Osteoblast (primary cell): ENCODE measurements at regions not wholly inside any gene's neighbourhood (a gene's known extent, or its start where the extent isn't known, plus 50 kb on each side); places are given as distances from the start of the nearest gene placed in this dataset.
A peak's percentile ranks its signal among the peaks of the same experiment; 100 is the strongest.

Source experiments
- DNase-seq: peaks from one replicate; pipeline ENCODE4 v3.0.0; 2011; ENCODE audit warnings: low spot score, mixed read lengths; ENCODE audit not compliant: insufficient read length; ENCODE audit errors: missing footprints
- H2AFZ ChIP-seq: 2 replicates; pipeline ENCODE4 v1.6.0; 2011; ENCODE audit warnings: mild to moderate bottlenecking, low read length
- H3K27ac ChIP-seq: 2 replicates; pipeline ENCODE4 v1.5.1; 2011; ENCODE audit warnings: mild to moderate bottlenecking, low read depth, low read length, moderate library complexity
- H3K27me3 ChIP-seq: 2 replicates; pipeline ENCODE4 v1.6.0; 2012; ENCODE audit warnings: mild to moderate bottlenecking, control low read depth, inconsistent platforms, low read length, moderate library complexity; ENCODE audit not compliant: insufficient read depth
- H3K36me3 ChIP-seq: 2 replicates; pipeline ENCODE4 v1.5.1; 2011; ENCODE audit warnings: mild to moderate bottlenecking, low read length, control low read depth, moderate library complexity; ENCODE audit not compliant: insufficient read depth
- H3K4me1 ChIP-seq: 2 replicates; pipeline ENCODE4 v1.5.1; 2011; ENCODE audit warnings: mild to moderate bottlenecking, low read length, control low read depth, moderate library complexity; ENCODE audit not compliant: insufficient read depth
- H3K4me2 ChIP-seq: 2 replicates; pipeline ENCODE4 v1.6.0; 2011; ENCODE audit warnings: mild to moderate bottlenecking, low read length; ENCODE audit not compliant: insufficient read depth
- H3K4me3 ChIP-seq: fragments of 200-600 bp; sonication (generic); 3 replicates; pipeline ENCODE4 v1.5.1; 2012; ENCODE audit warnings: mild to moderate bottlenecking, low read length, inconsistent platforms; ENCODE audit not compliant: insufficient read depth
- H3K79me2 ChIP-seq: 2 replicates; pipeline ENCODE4 v1.6.0; 2012; ENCODE audit warnings: mild to moderate bottlenecking, low read length, control low read depth, inconsistent platforms; ENCODE audit not compliant: insufficient read depth
- H3K9me3 ChIP-seq: 2 replicates; pipeline ENCODE4 v1.5.1; 2011; ENCODE audit warnings: low read depth, low read length, control low read depth
- H4K20me1 ChIP-seq: 2 replicates; pipeline ENCODE4 v1.6.0; 2012; ENCODE audit warnings: mild to moderate bottlenecking, low read length, control low read depth; ENCODE audit not compliant: insufficient read depth
- CTCF ChIP-seq: IDR thresholded peaks from 2 replicates; pipeline ENCODE4 v1.5.1; 2011; ENCODE audit warnings: mild to moderate bottlenecking, low read depth, low read length, moderate library complexity; ENCODE audit errors: extremely low read depth

GRCh38 chr6:12480379-12480778, 190.2 kb downstream of the EDN1 start:
- no peaks in the 10 kb centered on the region for H3K27me3 ChIP-seq
- H3K4me2 ChIP-seq = no peak overlapping the region
- no peak overlapping the region for H2AFZ ChIP-seq
- H3K4me1 ChIP-seq = peaks cover 14% of the 10 kb centered on the region
- no peaks in the 10 kb centered on the region for H4K20me1 ChIP-seq
- no peak for DNase-seq
- H3K36me3 ChIP-seq = no peaks in the 10 kb centered on the region
- H3K9me3 ChIP-seq = no peaks in the 10 kb centered on the region
- TF ChIP-seq CTCF = no peak
- H3K4me3 ChIP-seq = no peak overlapping the region
- H3K27ac ChIP-seq = no peak overlapping the region
- no peaks in the 10 kb centered on the region for H3K79me2 ChIP-seq

GRCh38 chr6:12481292-12481691, 191.1 kb downstream of the EDN1 start:
- Histone ChIP-seq H2AFZ (no peak overlapping the region), H3K27me3 (no peaks in the 10 kb centered on the region), H4K20me1 (no peaks in the 10 kb centered on the region), H3K79me2 (no peaks in the 10 kb centered on the region), H3K4me3 (no peak overlapping the region), H3K4me2 (no peak overlapping the region), H3K4me1 (peaks cover 14% of the 10 kb centered on the region), H3K9me3 (no peaks in the 10 kb centered on the region), H3K27ac (no peak overlapping the region), H3K36me3 (no peaks in the 10 kb centered on the region)
- DNase-seq = no peak
- no peak for TF ChIP-seq CTCF

- no peak overlapping the region for H3K27ac ChIP-seq
- no peaks in the 10 kb centered on the region for H3K79me2 ChIP-seq
- DNase-seq = no peak
- H3K4me1 ChIP-seq = peaks cover 14% of the 10 kb centered on the region
- H3K9me3 ChIP-seq = no peaks in the 10 kb centered on the region
- TF ChIP-seq CTCF = no peak
- no peaks in the 10 kb centered on the region for H3K27me3 ChIP-seq
- H3K4me3 ChIP-seq = no peak overlapping the region
- H2AFZ ChIP-seq = no peak overlapping the region
- H3K36me3 ChIP-seq = no peaks in the 10 kb centered on the region
- no peak overlapping the region for H3K4me2 ChIP-seq
- H4K20me1 ChIP-seq = no peaks in the 10 kb centered on the region
Measured at GRCh38 chr6:12481850-12482249, 191.7 kb downstream of the EDN1 start.

GRCh38 chr6:12482386-12483375, 192.5 kb downstream of the EDN1 start:
- Histone ChIP-seq H3K79me2 (no peaks in the 10 kb centered on the region), H3K4me1 (peaks cover 14% of the 10 kb centered on the region), H3K9me3 (no peaks in the 10 kb centered on the region), H3K36me3 (no peaks in the 10 kb centered on the region), H2AFZ (no peak overlapping the region), H3K4me3 (no peak overlapping the region), H3K4me2 (peak overlapping the region; percentile 78), H4K20me1 (no peaks in the 10 kb centered on the region), H3K27ac (peak overlapping the region; percentile 57), H3K27me3 (no peaks in the 10 kb centered on the region)
- no peak for DNase-seq
- TF ChIP-seq CTCF = peak; percentile 17
